Neuronal stem cell (in vitro differentiated cells): ENCODE measurements at regions not wholly inside any gene's neighbourhood (a gene's known extent, or its start where the extent isn't known, plus 50 kb on each side); places are given as distances from the start of the nearest gene placed in this dataset.

Experiments
- DNase-seq: peaks from one replicate; pipeline ENCODE4 v3.0.0-alpha.2; 2013; ENCODE audit warnings: low spot score
- H2AFZ ChIP-seq: one replicate; pipeline ENCODE4 v1.6.1; 2013; ENCODE audit warnings: mild to moderate bottlenecking, low read length, inconsistent platforms
- H2AK5ac ChIP-seq: 2 replicates; pipeline ENCODE4 v1.6.1; 2013; ENCODE audit warnings: low read depth, mild to moderate bottlenecking, inconsistent platforms, low read length, moderate library complexity, mixed read lengths
- H2BK120ac ChIP-seq: 2 replicates; pipeline ENCODE4 v1.6.1; 2013; ENCODE audit warnings: low read depth, mild to moderate bottlenecking, inconsistent platforms, low read length, moderate library complexity, mixed read lengths
- H2BK12ac ChIP-seq: one replicate; pipeline ENCODE4 v1.6.1; 2013; ENCODE audit warnings: low read length, inconsistent platforms
- H2BK15ac ChIP-seq: 2 replicates; pipeline ENCODE4 v1.6.1; 2013; ENCODE audit warnings: mild to moderate bottlenecking, low read length, inconsistent platforms, mixed read lengths
- H2BK5ac ChIP-seq: one replicate; pipeline ENCODE4 v1.6.1; 2013; ENCODE audit warnings: inconsistent platforms, mild to moderate bottlenecking, low read length, moderate library complexity
- H3K14ac ChIP-seq: one replicate; pipeline ENCODE4 v1.6.1; 2013; ENCODE audit warnings: low read length, inconsistent platforms
- H3K18ac ChIP-seq: 2 replicates; pipeline ENCODE4 v1.6.1; 2013; ENCODE audit warnings: low read length, inconsistent platforms
- H3K23ac ChIP-seq: 2 replicates; pipeline ENCODE4 v1.6.1; 2013; ENCODE audit warnings: low read depth, mild to moderate bottlenecking, mixed read lengths, low read length, inconsistent platforms; ENCODE audit not compliant: poor library complexity
- H3K27ac ChIP-seq: replicated peaks from 3 replicates; pipeline ENCODE4 v1.5.1; 2013; ENCODE audit warnings: low read length, inconsistent platforms
- H3K27me3 ChIP-seq, 3 experiments: 2 replicates each; pipeline ENCODE4 v1.6.1; 2013; ENCODE audit warnings: low read length in 3 of 3, mild to moderate bottlenecking in 2 of 3, inconsistent platforms in 1 of 3, low read depth in 1 of 3, mixed read lengths in 1 of 3, moderate library complexity in 1 of 3; ENCODE audit not compliant: control insufficient read depth in 3 of 3, insufficient read depth in 3 of 3
- H3K36me3 ChIP-seq, 2 donors: replicated peaks in 1 of 2; 2 replicates each; pipeline ENCODE4 v1.6.1; 2013; ENCODE audit warnings: low read length in 2 of 2; ENCODE audit not compliant: control insufficient read depth in 2 of 2, insufficient read depth in 2 of 2
- H3K4ac ChIP-seq: 2 replicates; pipeline ENCODE4 v1.6.1; 2013; ENCODE audit warnings: inconsistent platforms, mild to moderate bottlenecking, low read length, moderate library complexity
- H3K4me1 ChIP-seq, 2 donors: 1 replicate in 1 of 2; 2 replicates in 1 of 2; pipeline ENCODE4 v1.6.1; 2013; ENCODE audit warnings: low read length in 2 of 2, low read depth in 1 of 2; ENCODE audit not compliant: control insufficient read depth in 2 of 2, insufficient read depth in 1 of 2
- H3K4me2 ChIP-seq: one replicate; pipeline ENCODE4 v1.6.1; 2013; ENCODE audit warnings: mild to moderate bottlenecking, low read length, inconsistent platforms; ENCODE audit not compliant: insufficient read depth, poor library complexity, severe bottlenecking
- H3K4me3 ChIP-seq, 2 donors: 2 replicates each; pipeline ENCODE4 v1.5.1; 2013; ENCODE audit warnings: low read length in 2 of 2, mild to moderate bottlenecking in 2 of 2, inconsistent platforms in 1 of 2, moderate library complexity in 1 of 2
- H3K79me1 ChIP-seq: one replicate; pipeline ENCODE4 v1.6.1; 2013; ENCODE audit warnings: low read depth, mild to moderate bottlenecking, inconsistent platforms, low read length, moderate library complexity
- H3K9ac ChIP-seq: one replicate; pipeline ENCODE4 v1.6.1; 2013; ENCODE audit warnings: mild to moderate bottlenecking, low read depth, low read length, inconsistent platforms; ENCODE audit not compliant: poor library complexity
- H3K9me3 ChIP-seq, 2 donors: replicated peaks in 1 of 2; 2 replicates each; pipeline versions ENCODE3 to v1.6.1; 2013; ENCODE audit warnings: low read length in 2 of 2, mild to moderate bottlenecking in 2 of 2, inconsistent platforms in 1 of 2, low read depth in 1 of 2, mixed read lengths in 1 of 2, moderate library complexity in 1 of 2; ENCODE audit not compliant: control insufficient read depth in 2 of 2, insufficient read depth in 1 of 2
- H4K8ac ChIP-seq: one replicate; pipeline ENCODE4 v1.6.1; 2013; ENCODE audit warnings: low read depth, mild to moderate bottlenecking, inconsistent platforms, low read length, moderate library complexity
- H4K91ac ChIP-seq: one replicate; pipeline ENCODE4 v1.6.1; 2013; ENCODE audit warnings: low read length, low read depth, mild to moderate bottlenecking, inconsistent platforms; ENCODE audit not compliant: poor library complexity
- WGBS, 2 donors: extraction: QIAGEN DNeasy Blood & Tissue Kit; methylation state at CpG; one replicate each; pipeline ENCODE4 v1.1.7; 2013; ENCODE audit warnings: missing lambda C conversion rate in 2 of 2, mixed read lengths in 1 of 2; ENCODE audit not compliant: insufficient read length in 2 of 2, insufficient replicate concordance in 1 of 2; ENCODE audit errors: extremely low coverage in 2 of 2; 5-methylcytosine and 5-hydroxymethylcytosine counted together

- H3K4me2 ChIP-seq = no peak overlapping the region
- H3K36me3 ChIP-seq = no peaks in the 10 kb centered on the region
- no peak overlapping the region for H4K8ac ChIP-seq
- H2BK15ac ChIP-seq = no peak overlapping the region
- no peak overlapping the region for H2AK5ac ChIP-seq
- no peak overlapping the region for H4K91ac ChIP-seq
- H2BK5ac ChIP-seq = no peak overlapping the region
- H3K18ac ChIP-seq = no peak overlapping the region
- WGBS, 2 donors = no CpG with 5 or more reads among the region's 11 CpGs
- no peaks in the 10 kb centered on the region for H3K27me3 ChIP-seq
- no peak for DNase-seq
- H2BK12ac ChIP-seq = no peak overlapping the region
- no peaks in the 10 kb centered on the region for H3K79me1 ChIP-seq
- H2BK120ac ChIP-seq = no peak overlapping the region
- no peak overlapping the region for H3K4ac ChIP-seq
- H3K14ac ChIP-seq = no peak overlapping the region
- no peaks in the 10 kb centered on the region for H3K4me1 ChIP-seq
- H3K27ac ChIP-seq = no peak overlapping the region
- no peak overlapping the region for H3K23ac ChIP-seq
- no peak overlapping the region for H3K9ac ChIP-seq
- no peak overlapping the region for H2AFZ ChIP-seq
- no peaks in the 10 kb centered on the region for H3K9me3 ChIP-seq
- no peak overlapping the region for H3K4me3 ChIP-seq
Measured at GRCh38 chrX:1741816-1742394, 127.0 kb downstream of the ASMT start.

- Histone ChIP-seq H3K36me3 (no peaks in the 10 kb centered on the region), H3K9ac (no peak overlapping the region), H2BK120ac (no peak overlapping the region), H2BK12ac (no peak overlapping the region), H3K4me2 (no peak overlapping the region), H3K4me1 (no peaks in the 10 kb centered on the region), H2BK5ac (no peak overlapping the region), H3K9me3 (no peaks in the 10 kb centered on the region), H3K79me1 (no peaks in the 10 kb centered on the region), H4K8ac (no peak overlapping the region), H3K4me3 (no peak overlapping the region), H3K18ac (no peak overlapping the region), H3K23ac (no peak overlapping the region), H3K27me3 (no peaks in the 10 kb centered on the region), H4K91ac (no peak overlapping the region), H2AK5ac (no peak overlapping the region), H2AFZ (no peak overlapping the region), H3K14ac (no peak overlapping the region), H3K4ac (no peak overlapping the region), H2BK15ac (no peak overlapping the region), H3K27ac (no peak overlapping the region)
- DNase-seq = no peak
- no CpG with 5 or more reads among the region's 4 CpGs for WGBS, 2 donors
Measured at GRCh38 chrX:1743105-1743504, 128.2 kb downstream of the ASMT start.

GRCh38 chrX:1743663-1744062, 128.8 kb downstream of the ASMT start:
- Histone ChIP-seq H3K36me3 (no peaks in the 10 kb centered on the region), H2BK120ac (no peak overlapping the region), H3K79me1 (no peaks in the 10 kb centered on the region), H3K4me1 (no peaks in the 10 kb centered on the region), H3K4ac (no peak overlapping the region), H2AFZ (no peak overlapping the region), H2AK5ac (no peak overlapping the region), H2BK15ac (no peak overlapping the region), H2BK12ac (no peak overlapping the region), H3K9ac (no peak overlapping the region), H3K4me2 (no peak overlapping the region), H3K27me3 (no peaks in the 10 kb centered on the region), H3K18ac (no peak overlapping the region), H4K91ac (no peak overlapping the region), H4K8ac (no peak overlapping the region), H3K27ac (no peak overlapping the region), H3K4me3 (no peak overlapping the region), H3K14ac (no peak overlapping the region), H3K9me3 (no peaks in the 10 kb centered on the region), H2BK5ac (no peak overlapping the region), H3K23ac (no peak overlapping the region)
- WGBS, 2 donors = no CpG with 5 or more reads among the region's 2 CpGs
- DNase-seq = no peak

GRCh38 chrX:1748408-1748807, 133.5 kb downstream of the ASMT start:
- H3K14ac ChIP-seq = no peak overlapping the region
- H3K4me1 ChIP-seq = no peaks in the 10 kb centered on the region
- H4K91ac ChIP-seq = no peak overlapping the region
- H3K4me3 ChIP-seq = no peak overlapping the region
- no peak overlapping the region for H2AFZ ChIP-seq
- no peak overlapping the region for H4K8ac ChIP-seq
- H2BK12ac ChIP-seq = no peak overlapping the region
- H2BK120ac ChIP-seq = no peak overlapping the region
- H3K27ac ChIP-seq = no peak overlapping the region
- H3K9me3 ChIP-seq = no peaks in the 10 kb centered on the region
- H3K23ac ChIP-seq = no peak overlapping the region
- no peak overlapping the region for H2AK5ac ChIP-seq
- H2BK15ac ChIP-seq = no peak overlapping the region
- H3K36me3 ChIP-seq = no peaks in the 10 kb centered on the region
- no peak for DNase-seq
- H3K9ac ChIP-seq = no peak overlapping the region
- no peak overlapping the region for H2BK5ac ChIP-seq
- no peaks in the 10 kb centered on the region for H3K27me3 ChIP-seq
- H3K18ac ChIP-seq = no peak overlapping the region
- H3K79me1 ChIP-seq = no peaks in the 10 kb centered on the region
- H3K4ac ChIP-seq = no peak overlapping the region
- no CpG with 5 or more reads among the region's 3 CpGs for WGBS, 2 donors
- H3K4me2 ChIP-seq = no peak overlapping the region
